NB4 (cell line): ENCODE measurements at regions not wholly inside any gene's neighbourhood (a gene's known extent, or its start where the extent isn't known, plus 50 kb on each side); places are given as distances from the start of the nearest gene placed in this dataset.

Source experiments
- MAX ChIP-seq: IDR thresholded peaks from 2 replicates; pipeline ENCODE4 v1.6.1; 2011; ENCODE audit warnings: low read depth, low read length
- MYC ChIP-seq: IDR thresholded peaks from 2 replicates; pipeline ENCODE4 v1.6.1; 2011; ENCODE audit warnings: low read depth, low read length
- POLR2A ChIP-seq: IDR thresholded peaks from 2 replicates; pipeline ENCODE4 v1.6.1; 2011; ENCODE audit warnings: mild to moderate bottlenecking; ENCODE audit not compliant: insufficient read length; ENCODE audit errors: extremely low read depth
- TF ChIP-seq, protein P1 (sequence below): IDR thresholded peaks from one replicate; pipeline ENCODE4 v1.5.1; 2012; ENCODE audit warnings: low read depth, low read length

DNA sequence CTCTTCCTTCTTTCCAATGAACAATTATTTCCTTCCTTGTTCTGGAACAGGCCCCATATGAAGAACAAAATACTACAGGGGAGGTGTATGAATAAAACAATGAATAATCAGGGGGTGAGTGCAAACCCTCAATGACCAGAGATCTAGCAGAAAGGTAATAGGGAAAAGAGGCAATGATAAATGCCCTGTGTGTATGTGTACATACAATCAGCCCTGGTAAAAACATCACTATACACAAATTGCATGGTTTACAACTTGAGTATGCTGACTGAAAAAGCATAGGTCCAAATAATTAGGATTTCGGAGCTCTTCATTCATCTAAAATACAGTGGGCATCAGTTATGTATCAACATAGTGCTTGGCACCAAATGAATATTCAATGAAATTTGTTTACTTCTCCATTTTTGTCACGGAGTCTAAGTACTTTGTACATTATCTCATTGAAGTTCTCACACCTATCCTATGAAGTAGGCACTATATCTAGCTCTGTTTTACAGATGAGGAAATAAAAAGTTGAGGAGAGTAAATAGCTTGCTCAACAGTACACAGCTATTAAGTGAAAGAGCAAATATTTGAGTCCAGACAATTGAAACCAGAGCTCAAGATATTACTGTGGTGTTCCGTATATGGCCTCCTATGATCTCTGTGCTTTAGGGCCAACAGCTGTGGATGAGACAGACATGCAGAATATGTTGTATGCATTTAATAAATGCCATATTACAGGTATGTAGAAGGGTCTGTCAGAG is 1065.4 kb downstream of the SORCS3 start:
- TF ChIP-seq, protein P1, sequence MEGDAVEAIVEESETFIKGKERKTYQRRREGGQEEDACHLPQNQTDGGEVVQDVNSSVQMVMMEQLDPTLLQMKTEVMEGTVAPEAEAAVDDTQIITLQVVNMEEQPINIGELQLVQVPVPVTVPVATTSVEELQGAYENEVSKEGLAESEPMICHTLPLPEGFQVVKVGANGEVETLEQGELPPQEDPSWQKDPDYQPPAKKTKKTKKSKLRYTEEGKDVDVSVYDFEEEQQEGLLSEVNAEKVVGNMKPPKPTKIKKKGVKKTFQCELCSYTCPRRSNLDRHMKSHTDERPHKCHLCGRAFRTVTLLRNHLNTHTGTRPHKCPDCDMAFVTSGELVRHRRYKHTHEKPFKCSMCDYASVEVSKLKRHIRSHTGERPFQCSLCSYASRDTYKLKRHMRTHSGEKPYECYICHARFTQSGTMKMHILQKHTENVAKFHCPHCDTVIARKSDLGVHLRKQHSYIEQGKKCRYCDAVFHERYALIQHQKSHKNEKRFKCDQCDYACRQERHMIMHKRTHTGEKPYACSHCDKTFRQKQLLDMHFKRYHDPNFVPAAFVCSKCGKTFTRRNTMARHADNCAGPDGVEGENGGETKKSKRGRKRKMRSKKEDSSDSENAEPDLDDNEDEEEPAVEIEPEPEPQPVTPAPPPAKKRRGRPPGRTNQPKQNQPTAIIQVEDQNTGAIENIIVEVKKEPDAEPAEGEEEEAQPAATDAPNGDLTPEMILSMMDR: no peak
- TF ChIP-seq POLR2A (no peak), MYC (no peak), MAX (no peak)
